HepG2 (cell line): ENCODE measurements at regions not wholly inside any gene's neighbourhood (a gene's known extent, or its start where the extent isn't known, plus 50 kb on each side); places are given as distances from the start of the nearest gene placed in this dataset.

Experiments used
- ATAC-seq: fragments of 200-7000 bp; cut with Tn5 transposase; 3 replicates; pipeline ENCODE4 v1.9.1; 2020; ENCODE audit warnings: mild to moderate bottlenecking, moderate library complexity
- BruUV-seq: library from RNA; stranded (reverse); fragments of 400-500 nt; replicated peaks from 2 replicates; lab custom pipeline; 2021; lab: Mats Ljungman, UMichigan
- CTCF ChIA-PET: fragments of 300-600 bp; formaldehyde crosslinking; extraction: SDS; loops from one replicate; lab custom pipeline; 2021; ENCODE audit warnings: low total read pairs, inconsistent platforms, low intra/inter-chr PET ratio; lab: Yijun Ruan, JAX
- POLR2A ChIA-PET: fragments of 350-600 bp; sonication (Branson Sonifier 250); formaldehyde crosslinking; loops from one replicate; lab custom pipeline; 2020; ENCODE audit warnings: antibody characterized with exemption, inconsistent platforms; lab: Yijun Ruan, JAX
- DNase-seq: peaks from one replicate; pipeline ENCODE4 v3.0.0-alpha.2; 2015; ENCODE audit warnings: low spot score
- FAIRE-seq: peaks from 3 replicates; lab custom pipeline; 2011; peaks lifted over from hg19 to GRCh38; lab: Jason Lieb, UNC
- H2AFZ ChIP-seq: one replicate; pipeline ENCODE4 v1.6.1; 2011; ENCODE audit warnings: low read length, inconsistent platforms
- H3K27ac ChIP-seq: fragments of 300-600 bp; 3 replicates; pipeline ENCODE4 v1.8.0; 2011; ENCODE audit warnings: mixed run types, mild to moderate bottlenecking, mixed read lengths, low read length, inconsistent platforms; ENCODE audit not compliant: insufficient read depth; ENCODE audit errors: extremely low read length
- H3K27me3 ChIP-seq, 2 experiments: fragments of 200-600 bp in 1 of 2; 2 replicates in 1 of 2; 3 replicates in 1 of 2; pipeline versions ENCODE4 v1.6.0 to v1.8.0; 2011; ENCODE audit warnings: low read length in 2 of 2, mild to moderate bottlenecking in 2 of 2, moderate library complexity in 2 of 2, inconsistent platforms in 1 of 2; ENCODE audit not compliant: insufficient read depth in 2 of 2, control insufficient read depth in 1 of 2
- H3K36me3 ChIP-seq, 2 experiments: fragments of 200-600 bp in 1 of 2; replicated peaks in 1 of 2; 2 replicates in 1 of 2; 3 replicates in 1 of 2; pipeline versions ENCODE4 v1.5.1 to v1.8.0; 2011; ENCODE audit warnings: low read length in 2 of 2, inconsistent platforms in 1 of 2; ENCODE audit not compliant: insufficient read depth in 2 of 2, control insufficient read depth in 1 of 2
- H3K4me1 ChIP-seq: 2 replicates; pipeline ENCODE4 v1.5.1; 2012; ENCODE audit warnings: low read length, inconsistent platforms; ENCODE audit not compliant: insufficient read depth
- H3K4me2 ChIP-seq: 2 replicates; pipeline ENCODE4 v1.6.0; 2011; ENCODE audit warnings: low read depth, low read length, inconsistent platforms
- H3K4me3 ChIP-seq, 3 experiments: fragments of 200-600 bp in 1 of 3; sonication (generic), shearing (Covaris generic) in 1 of 3; replicated peaks in 1 of 3; 2 replicates each; pipeline ENCODE4 v1.5.1; 2011 to 2016; ENCODE audit warnings: low read length in 3 of 3, inconsistent platforms in 2 of 3, low read depth in 2 of 3, mild to moderate bottlenecking in 2 of 3, control low read depth in 1 of 3, mixed read lengths in 1 of 3; ENCODE audit not compliant: insufficient read depth in 1 of 3
- H3K79me2 ChIP-seq: one replicate; pipeline ENCODE4 v1.6.1; 2011; ENCODE audit warnings: low read length, inconsistent platforms; ENCODE audit not compliant: insufficient read depth
- H3K9ac ChIP-seq: 2 replicates; pipeline ENCODE4 v1.6.0; 2011; ENCODE audit warnings: mild to moderate bottlenecking, low read depth, low read length, inconsistent platforms; ENCODE audit not compliant: insufficient read depth
- H3K9me3 ChIP-seq: 2 replicates; pipeline ENCODE4 v1.5.1; 2012; ENCODE audit warnings: mild to moderate bottlenecking, low read length
- H4K20me1 ChIP-seq: 2 replicates; pipeline ENCODE4 v1.6.0; 2011; ENCODE audit warnings: inconsistent platforms, mild to moderate bottlenecking, low read length, moderate library complexity; ENCODE audit not compliant: insufficient read depth
- ARNT ChIP-seq: fragments of 450-650 bp; IDR thresholded peaks from 2 replicates; pipeline ENCODE4 v1.6.1; 2017
- FLYWCH1 ChIP-seq: sonication (generic); formaldehyde crosslinking; IDR thresholded peaks from 2 replicates; pipeline ENCODE4 v1.8.1; 2023; ENCODE audit warnings: mild to moderate bottlenecking, missing genetic modification reagents
- MAFF ChIP-seq: IDR thresholded peaks from 2 replicates; pipeline ENCODE4 v1.6.1; 2011; ENCODE audit warnings: low read depth, low read length, improper control_type of control experiment
- MAFK ChIP-seq, 2 experiments: IDR thresholded peaks in 1 of 2; conservative IDR thresholded peaks in 1 of 2; 2 replicates each; pipeline ENCODE4 v1.6.1; 2011; ENCODE audit warnings: improper control_type of control experiment in 2 of 2, low read length in 2 of 2
- MBD4 ChIP-seq: IDR thresholded peaks from 2 replicates; pipeline ENCODE4 v1.6.1; 2012; ENCODE audit warnings: low read length, inconsistent platforms, borderline replicate concordance
- MED13 ChIP-seq: sonication (generic); formaldehyde crosslinking; IDR thresholded peaks from 2 replicates; pipeline ENCODE4 v1.5.0; 2020; ENCODE audit warnings: missing genetic modification reagents
- MTF1 ChIP-seq: sonication (generic); formaldehyde crosslinking; IDR thresholded peaks from 2 replicates; pipeline ENCODE4 v1.5.0; 2020; ENCODE audit warnings: missing genetic modification reagents
- NKX3-1 ChIP-seq: sonication (generic); formaldehyde crosslinking; IDR thresholded peaks from 2 replicates; pipeline ENCODE4 v1.5.0; 2020; ENCODE audit warnings: missing genetic modification reagents
- PAXIP1 ChIP-seq: sonication (generic); formaldehyde crosslinking; conservative IDR thresholded peaks from 2 replicates; pipeline ENCODE4 v1.4.0; 2020; ENCODE audit warnings: mild to moderate bottlenecking, missing genetic modification reagents, moderate library complexity
- SATB2 ChIP-seq: sonication (generic); formaldehyde crosslinking; IDR thresholded peaks from 2 replicates; pipeline ENCODE4 v1.5.0; 2020; ENCODE audit warnings: missing genetic modification reagents
- SIX1 ChIP-seq: sonication (generic); formaldehyde crosslinking; IDR thresholded peaks from 2 replicates; pipeline ENCODE4 v1.4.0; 2020; ENCODE audit warnings: missing genetic modification reagents, borderline replicate concordance
- SUZ12 ChIP-seq: fragments of 150-350 bp; IDR thresholded peaks from 2 replicates; pipeline ENCODE4 v1.6.1; 2014; ENCODE audit warnings: low read depth, low read length
- TARDBP ChIP-seq: sonication (generic); formaldehyde crosslinking; IDR thresholded peaks from 2 replicates; pipeline ENCODE4 v1.8.0; 2022; ENCODE audit warnings: mild to moderate bottlenecking, missing genetic modification reagents
- ZNF383 ChIP-seq: sonication (generic); formaldehyde crosslinking; IDR thresholded peaks from 2 replicates; pipeline ENCODE4 v1.4.0; 2020; ENCODE audit warnings: missing genetic modification reagents, mild to moderate bottlenecking, borderline replicate concordance
- ZNF83 ChIP-seq: sonication (generic); formaldehyde crosslinking; IDR thresholded peaks from 2 replicates; pipeline ENCODE4 v1.4.0; 2020; ENCODE audit warnings: missing genetic modification reagents, mild to moderate bottlenecking, borderline replicate concordance
- WGBS: methylation state at CpG from one replicate; pipeline ENCODE4 v1.1.6; 2017; ENCODE audit warnings: low lambda C conversion rate; 5-methylcytosine and 5-hydroxymethylcytosine counted together
- in situ Hi-C: cut with HindIII; loops from 2 replicates; pipeline ENCODE4 v1.10.0; 2017; ENCODE audit warnings: low pct_unique_long_range_greater_than_20kb; ENCODE audit not compliant: extremely low pct_ligation_motif_present
- intact Hi-C: fragments of 100-400 bp; cut with micrococcal nuclease; formaldehyde crosslinking; loops from one replicate; pipeline ENCODE4 v1.10.0; 2022; ENCODE audit not compliant: unreplicated experiment

DNA sequence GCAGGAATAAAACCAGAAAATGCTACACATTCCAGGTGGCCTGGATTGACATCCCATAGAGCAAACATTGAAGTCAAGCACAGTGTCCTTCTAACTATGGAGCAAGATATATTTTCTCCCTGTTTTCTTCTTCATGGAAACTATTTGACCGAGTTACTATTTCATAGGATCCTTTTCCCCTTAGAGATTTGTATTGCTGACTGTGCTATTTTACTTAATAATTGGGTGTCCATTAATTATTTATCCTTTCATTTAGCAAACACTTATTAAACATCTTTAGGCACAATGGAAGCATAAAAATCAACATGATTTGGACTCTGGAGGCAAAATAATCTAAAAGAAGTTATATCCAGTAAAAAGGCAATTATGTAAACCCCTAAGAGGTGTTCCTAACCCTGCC lies 782.8 kb upstream of the ACVR2A start:
- TF ChIP-seq MTF1 (CRISPR knock-in tag) (no peak), SIX1 (CRISPR knock-in tag) (no peak), SATB2 (no peak), TARDBP (CRISPR knock-in tag) (no peak), MBD4 (no peak), MED13 (CRISPR knock-in tag) (no peak), ZNF83 (CRISPR knock-in tag) (no peak), FLYWCH1 (no peak), SUZ12 (no peak), NKX3-1 (CRISPR knock-in tag) (no peak), MAFK (conservative IDR thresholded peaks at IDR 0.05 in 1 of 2, IDR thresholded peaks at IDR 0.05 in 1 of 2; ENCODE audit: low read length in 2 of 2) (peak; percentile 93 to 96), PAXIP1 (CRISPR knock-in tag) (no peak), ARNT (no peak), ZNF383 (no peak), MAFF (peak; percentile 94)
- Histone ChIP-seq H3K9ac (no peak overlapping the region), H3K36me3 (no peaks in the 10 kb centered on the region), H3K4me1 (no peaks in the 10 kb centered on the region), H3K79me2 (no peaks in the 10 kb centered on the region), H3K27me3 (no peaks in the 10 kb centered on the region), H3K9me3 (peaks cover 18% of the 10 kb centered on the region; the same call in 1 of the 2 replicates), H3K4me3 (no peak overlapping the region), H3K4me2 (no peak overlapping the region), H4K20me1 (no peaks in the 10 kb centered on the region), H2AFZ (no peak overlapping the region), H3K27ac (no peak overlapping the region)
- POLR2A ChIA-PET, result no interaction called here
- in situ Hi-C loops, result no loop called here
- ATAC-seq, result no peak
- CTCF ChIA-PET, result no interaction called here
- intact Hi-C loops, result no loop called here
- no peak for FAIRE-seq
- no peak for DNase-seq
- 2% methylated on average over 1 of the region's 1 CpG for WGBS
- BruUV-seq, result no TSS peak
